GM18502 (cell line): ENCODE measurements at regions not wholly inside any gene's neighbourhood (a gene's known extent, or its start where the extent isn't known, plus 50 kb on each side); places are given as distances from the start of the nearest gene placed in this dataset.
"Not testable (repeated sequence)": the region's sequence is repeated elsewhere in the genome, so short reads cannot be mapped to it uniquely, and the experiment has no call there.

Experiments used
- ATAC-seq: cut with Tn5 transposase; IDR thresholded peaks from one replicate; pipeline ENCODE4 v1.9.1; 2021; ENCODE audit warnings: mild to moderate bottlenecking; ENCODE audit not compliant: unreplicated experiment, poor library complexity

DNA sequence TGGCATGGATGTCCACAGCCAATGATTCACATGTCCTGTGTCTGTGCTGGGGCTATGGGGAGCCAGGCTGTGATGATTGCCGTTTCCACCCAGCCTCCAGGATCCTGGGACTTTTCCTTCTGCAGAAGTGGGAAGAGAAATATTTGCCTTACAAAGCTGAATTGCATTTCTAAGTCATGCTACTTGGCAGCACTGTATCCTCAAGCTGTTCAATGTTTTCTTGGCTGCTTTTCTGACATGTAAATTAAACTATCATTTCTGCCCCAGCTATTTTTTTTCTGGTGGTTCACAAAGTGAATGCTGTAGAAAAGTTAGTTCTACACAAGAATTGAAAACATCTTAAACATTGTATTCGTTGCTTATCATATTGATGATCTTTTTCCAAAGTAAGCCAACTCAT is 51.9 kb upstream of the TCERG1L start:
- no peak for ATAC-seq

DNA sequence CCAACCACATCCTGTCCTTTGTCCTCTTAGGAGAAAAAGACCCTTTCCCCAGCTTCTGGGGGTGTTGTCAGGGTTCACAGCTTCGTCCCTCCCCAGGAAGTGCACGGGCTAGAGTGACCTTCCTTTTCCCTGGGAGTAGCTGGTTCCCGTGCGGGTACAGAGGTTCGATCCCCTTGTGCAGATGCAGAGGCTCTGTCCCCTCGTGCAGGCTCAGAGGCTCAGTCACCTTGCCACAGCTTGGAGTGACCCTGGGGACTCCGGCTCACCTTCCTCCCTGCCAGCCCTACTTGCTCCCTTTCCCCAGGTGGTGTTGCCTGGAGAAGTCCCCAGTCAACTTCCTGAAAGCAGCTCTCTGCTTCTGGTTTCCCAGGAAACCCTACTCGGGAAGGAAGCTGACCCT is 60.0 kb upstream of the TCERG1L start:
- ATAC-seq: no peak

DNA sequence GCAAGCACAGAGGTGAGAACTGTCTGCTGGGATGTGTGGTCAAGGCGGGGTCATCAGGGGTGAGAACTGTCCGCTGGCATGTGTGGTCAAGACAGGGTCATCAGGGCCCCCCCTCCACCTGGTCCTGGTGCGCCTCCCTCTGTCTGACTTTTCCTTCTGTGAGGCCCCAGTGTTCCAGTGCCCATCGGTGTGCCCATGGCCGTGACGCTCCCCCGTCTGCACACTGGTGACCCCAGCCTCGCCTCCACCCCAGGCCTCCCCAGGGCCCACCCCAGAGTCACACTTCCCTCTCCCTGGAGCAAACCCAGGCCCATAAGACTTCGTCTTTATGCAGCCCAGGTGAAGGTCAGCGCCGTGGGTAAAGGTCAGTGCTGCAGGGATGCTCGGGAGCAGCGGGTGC is 70.1 kb upstream of the TCERG1L start:
- ATAC-seq: no peak

- not testable (repeated sequence) for ATAC-seq
Measured at GRCh38 chr10:131385161-131385872, 73.8 kb upstream of the TCERG1L start.

DNA sequence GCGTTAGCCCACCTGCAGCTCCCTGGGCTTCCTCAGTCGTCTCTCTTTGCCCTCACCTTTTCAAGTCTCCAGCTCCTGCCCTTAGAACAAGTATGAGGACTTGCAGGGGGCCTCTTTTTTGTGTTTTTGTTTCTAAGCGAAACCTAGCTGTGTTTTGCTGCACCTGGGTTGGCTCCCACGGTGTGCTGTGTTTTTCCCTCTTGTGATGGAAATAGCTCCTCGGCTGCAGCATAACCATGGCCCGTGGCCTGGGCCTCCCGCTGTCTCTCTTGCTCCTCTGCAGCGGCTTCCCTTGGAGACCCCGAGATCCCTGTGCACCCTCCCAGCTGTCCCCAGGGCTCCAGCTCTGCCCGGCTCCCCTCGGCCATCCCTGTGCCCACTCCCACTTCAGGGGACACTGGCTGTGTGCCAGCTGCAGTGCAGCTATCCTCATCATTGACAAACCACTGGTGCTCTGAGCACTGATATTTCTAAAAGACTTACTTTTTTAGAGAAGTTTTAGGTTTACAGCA is 75.6 kb upstream of the TCERG1L start:
- ATAC-seq: no peak

DNA sequence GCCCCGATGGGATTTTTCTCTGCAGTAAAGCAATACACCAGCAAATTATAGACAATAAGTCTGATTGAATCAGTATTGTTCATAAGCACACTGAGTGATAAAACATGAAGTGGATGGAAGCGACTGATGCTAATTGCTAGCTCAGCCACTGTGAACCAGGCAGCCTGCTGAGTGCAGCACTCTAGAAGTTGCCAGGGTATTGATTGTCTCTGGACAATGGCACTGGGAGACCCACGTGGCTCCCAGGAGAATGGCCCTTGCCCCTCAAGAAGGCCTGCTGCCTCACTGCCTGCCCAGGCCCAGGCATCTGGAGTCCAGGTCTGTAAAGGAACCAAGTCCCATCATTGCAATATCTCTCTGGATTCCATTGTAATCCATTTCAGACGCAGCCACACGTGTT is 80.4 kb upstream of the TCERG1L start:
- ATAC-seq: no peak

DNA sequence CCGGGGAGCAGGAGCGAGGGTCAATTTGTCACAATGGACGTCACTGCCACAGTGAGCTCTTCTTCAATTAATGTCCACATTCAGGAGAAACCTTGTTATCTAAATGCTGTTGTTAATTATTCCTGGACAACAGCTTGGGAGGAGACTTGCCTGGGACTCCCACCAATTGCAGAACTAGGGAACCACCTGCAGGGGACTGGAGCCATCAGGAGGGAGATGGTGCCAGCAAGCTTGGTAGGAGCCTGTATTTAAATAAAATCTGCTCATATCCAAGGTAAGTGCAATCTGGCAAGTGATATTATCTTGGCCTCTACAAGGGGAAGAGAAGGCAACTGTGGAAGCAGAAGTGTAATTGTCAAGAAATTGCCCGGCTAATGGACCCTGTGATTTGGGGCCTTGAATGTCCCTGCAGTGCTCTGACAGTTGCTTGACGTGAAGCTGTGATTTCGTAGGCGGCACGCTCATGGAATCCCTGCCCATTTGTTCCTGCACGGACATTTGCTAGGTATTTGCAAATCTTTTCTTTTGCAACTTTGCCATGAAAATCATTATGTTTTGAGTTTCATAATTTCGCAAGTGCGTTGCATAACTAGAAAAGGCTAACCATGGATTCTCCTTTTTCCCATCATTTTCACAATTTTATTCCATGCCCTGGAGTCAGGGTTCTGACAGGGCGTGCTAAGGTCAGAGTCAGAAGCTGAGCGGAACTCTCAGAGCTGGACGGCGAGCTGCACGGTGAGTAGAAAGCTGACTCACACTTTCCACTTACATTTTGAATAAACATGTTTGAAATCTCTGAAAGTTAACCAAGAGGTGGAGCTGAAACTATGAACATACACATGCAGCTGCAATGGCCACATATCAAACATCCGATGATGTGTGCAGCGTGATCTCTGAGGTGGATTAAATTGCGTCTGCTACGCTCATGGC is 84.9 kb upstream of the TCERG1L start:
- ATAC-seq: no peak

DNA sequence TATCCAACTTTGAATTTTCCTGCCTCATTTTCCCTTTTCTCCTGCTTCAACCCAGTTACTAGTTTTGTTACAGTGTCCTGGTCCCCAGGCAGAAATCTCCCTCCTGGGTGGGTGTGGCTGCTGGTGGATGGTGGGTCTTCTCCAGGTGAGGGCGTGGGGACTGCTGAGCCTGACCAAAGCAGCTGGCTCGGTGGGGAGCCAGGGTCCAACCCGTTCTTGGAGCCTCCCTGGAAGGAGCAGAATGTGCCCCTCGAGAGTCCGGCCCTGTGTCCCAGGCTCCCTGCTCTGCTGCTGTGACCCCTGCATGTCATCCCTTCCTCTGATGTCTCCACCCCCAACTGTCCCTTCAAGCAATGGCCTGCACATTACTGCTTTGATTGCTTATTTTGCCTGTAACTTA is 86.6 kb upstream of the TCERG1L start:
- ATAC-seq: no peak

GRCh38 chr10:131399981-131400380 is 88.5 kb upstream of the TCERG1L start:
- no peak for ATAC-seq

DNA sequence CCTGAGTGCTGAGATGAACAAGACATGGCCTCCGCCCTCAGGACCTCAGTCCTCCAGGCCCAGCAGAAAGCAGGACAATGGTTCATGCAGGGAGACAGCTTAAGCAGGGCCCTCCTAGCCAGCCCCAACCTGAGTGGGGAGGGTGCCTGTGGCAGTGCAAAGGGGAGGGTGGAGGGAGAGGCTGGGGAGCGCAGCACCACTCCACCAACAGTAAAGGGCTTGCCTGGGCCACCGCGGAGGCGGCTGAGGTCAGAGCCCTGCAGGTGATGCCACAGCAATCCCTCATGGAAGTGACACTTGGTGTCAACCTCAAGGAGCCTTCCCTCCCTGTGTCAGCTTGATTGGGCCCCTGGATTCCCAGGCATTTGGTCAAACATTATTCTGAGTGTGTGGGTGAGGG is 89.0 kb upstream of the TCERG1L start:
- no peak for ATAC-seq

- no peak for ATAC-seq
Measured at GRCh38 chr10:131402771-131403650, 91.5 kb upstream of the TCERG1L start.

GRCh38 chr10:131403936-131404335 is 92.4 kb upstream of the TCERG1L start:
- ATAC-seq: no peak

- ATAC-seq: no peak
Measured at GRCh38 chr10:131404886-131405285, 93.4 kb upstream of the TCERG1L start.

DNA sequence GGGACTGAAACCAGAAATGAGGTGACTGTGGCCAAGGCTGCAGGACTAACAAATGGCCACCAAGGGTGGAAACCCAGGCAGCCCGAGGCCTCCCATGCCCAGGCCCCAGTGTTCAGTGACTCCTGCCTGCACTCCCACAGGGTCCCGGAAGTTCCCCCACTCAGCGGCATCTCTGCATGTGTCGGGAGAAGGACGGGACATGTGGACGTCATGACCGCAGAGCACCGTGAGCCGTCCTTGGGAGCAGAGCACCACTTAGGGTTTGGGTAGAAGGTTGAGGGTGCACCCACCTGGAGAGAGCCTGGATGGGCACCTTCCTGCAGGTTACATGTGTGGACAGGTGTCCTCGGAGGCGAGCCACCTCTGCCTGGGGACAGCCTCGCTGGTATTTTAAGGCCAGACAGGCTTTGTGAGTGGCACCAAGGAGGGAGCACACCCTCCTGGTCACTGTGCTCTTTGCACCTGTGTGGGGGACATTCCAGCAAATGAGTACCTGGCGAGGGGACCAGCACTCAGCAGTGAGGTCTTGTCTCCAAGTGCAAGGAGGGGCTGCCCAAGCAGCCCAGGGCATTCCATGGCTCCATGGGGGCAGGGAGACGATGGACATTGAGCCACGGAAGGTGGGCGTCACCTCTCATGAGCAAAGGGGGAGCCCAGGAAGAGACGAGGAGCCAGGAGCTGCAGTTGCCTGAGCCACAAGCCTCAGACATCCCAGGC is 95.3 kb upstream of the TCERG1L start:
- no peak for ATAC-seq

DNA sequence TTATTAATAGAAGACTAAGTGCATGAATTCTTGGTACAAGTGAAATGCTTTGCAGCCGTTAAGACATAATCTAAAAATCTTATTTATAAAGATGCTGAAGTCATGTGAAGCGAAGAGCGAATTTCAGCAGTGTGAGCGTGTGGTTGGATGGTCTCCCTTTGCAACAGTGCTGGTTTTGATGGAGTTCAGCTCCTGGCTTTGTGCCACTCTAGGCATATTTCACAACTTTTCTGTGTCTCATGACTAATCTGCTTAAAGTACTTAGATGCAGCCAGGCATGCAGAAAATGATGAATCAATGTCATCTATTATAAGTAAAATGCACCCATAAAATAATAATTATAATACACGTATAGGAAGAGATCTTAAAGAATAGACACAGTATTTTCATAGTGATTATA is 107.2 kb upstream of the TCERG1L start:
- ATAC-seq: no peak

- no peak for ATAC-seq
Measured at GRCh38 chr10:131419797-131420196, 108.3 kb upstream of the TCERG1L start.

DNA sequence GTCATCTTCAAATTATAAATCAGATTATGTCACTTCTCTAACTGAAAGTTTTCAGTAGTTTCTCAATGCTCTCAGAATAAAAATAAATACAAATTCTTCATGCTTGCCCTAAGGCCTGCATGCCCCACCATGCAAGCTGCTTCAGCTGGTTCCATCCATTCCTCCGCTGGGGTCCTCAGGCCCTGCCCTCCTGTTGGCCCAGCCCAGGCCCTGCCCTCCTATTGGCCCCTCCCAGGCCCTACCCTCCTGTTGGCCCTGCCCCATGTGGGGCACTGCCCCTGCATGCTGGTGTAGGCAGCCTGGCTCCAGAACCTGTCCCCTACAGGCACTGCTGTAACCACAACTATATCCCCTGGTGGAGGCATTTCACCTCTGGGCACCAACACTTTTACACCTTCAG is 109.3 kb upstream of the TCERG1L start:
- ATAC-seq: no peak

GRCh38 chr10:131421381-131421780 is 109.9 kb upstream of the TCERG1L start:
- no peak for ATAC-seq

- no peak for ATAC-seq
Measured at GRCh38 chr10:131422731-131423130, 111.2 kb upstream of the TCERG1L start.

GRCh38 chr10:131424053-131424452 is 112.5 kb upstream of the TCERG1L start:
- ATAC-seq: no peak
